ENCODE measurements at regions not wholly inside any gene's neighbourhood (a gene's known extent, or its start where the extent isn't known, plus 50 kb on each side); places are given as distances from the start of the nearest gene placed in this dataset.
A peak's percentile ranks its signal among the peaks of the same experiment; 100 is the strongest.

DNA sequence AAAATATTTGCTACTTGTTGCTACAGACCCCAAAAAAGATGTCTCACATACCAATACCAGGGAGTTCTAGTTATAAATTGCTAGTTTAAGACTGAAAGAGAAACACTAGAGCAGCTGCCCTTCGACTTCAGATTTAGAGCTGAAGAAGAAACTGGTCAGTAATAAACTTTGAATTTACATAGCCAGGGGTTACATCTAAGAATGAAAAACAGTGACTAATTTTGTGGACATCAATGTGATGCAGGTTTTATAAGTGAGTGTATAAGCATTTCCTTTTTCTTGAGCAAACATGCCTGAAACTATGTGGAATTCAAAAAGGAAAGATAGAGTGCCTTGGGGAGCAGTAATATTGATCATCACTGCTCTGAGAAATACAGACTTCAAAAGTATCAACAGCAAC, 724.9 kb upstream of the MIR17HG start:
- in situ Hi-C loops (cut with MboI) (no loop called here), intact Hi-C loops (cut with micrococcal nuclease) (no loop called here)
- 0% methylated on average over 1 of the region's 1 CpG for WGBS (ENCODE audit: insufficient coverage, low coverage, missing lambda C conversion rate)
- ATAC-seq (no peak), FAIRE-seq (no peak), DNase-seq (ENCODE audit: extremely low read depth in 1 of 4, low spot score in 3 of 4) (peak in 1 of 4 experiments; percentile 15)
- Histone ChIP-seq H3K9ac (ENCODE audit: insufficient read depth in 1 of 2, low read depth in 2 of 2, low read length in 2 of 2) (no peak overlapping the region), H3K4me1 (replicated peaks in 1 of 2; ENCODE audit: control insufficient read depth in 2 of 2, insufficient read depth in 2 of 2, low read length in 2 of 2) (no peaks in the 10 kb centered on the region), H3K9me3 (replicated peaks; ENCODE audit: control insufficient read depth, insufficient read depth, low read depth, low read length) (0 out of 2 replicates have a peak, but pooled peaks cover 2% of the 10 kb centered on the region), H3K27me3 (ENCODE audit: control insufficient read depth in 2 of 2, insufficient read depth in 2 of 2, low read length in 2 of 2) (no peaks in the 10 kb centered on the region), H4K20me1 (replicated peaks; ENCODE audit: control insufficient read depth, insufficient read depth, low read length) (no peaks in the 10 kb centered on the region), H3K9me1 (ENCODE audit: control insufficient read depth, insufficient read depth, low read length) (no peaks in the 10 kb centered on the region), H3K36me3 (ENCODE audit: control insufficient read depth, insufficient read depth, low read length) (no peaks in the 10 kb centered on the region), H3K4me2 (ENCODE audit: insufficient read depth, low read length) (no peak overlapping the region), H2AFZ (ENCODE audit: low read depth, low read length) (no peak overlapping the region), H3K4me3 (no peak overlapping the region), H3K27ac (ENCODE audit: extremely low read depth, low read depth, low read length) (no peak overlapping the region), H3K79me2 (ENCODE audit: control insufficient read depth, insufficient read depth, low read length) (no peaks in the 10 kb centered on the region)
- ChIA-PET CTCF (ENCODE audit: low intra/inter-chr PET ratio) (no interaction called here), POLR2A (interaction anchor here (0.5 to 0.7 kb wide), 2 partner anchors 64 to 430 kb away, joined by 3 read pairs; no protein-coding TSS in a partner anchor)
- BruUV-seq (replicated peaks): no TSS peak
- no peak for TF ChIP-seq RBM34 (IDR thresholded peaks at IDR 0.05; ENCODE audit: borderline replicate concordance, insufficient read depth, low read length)
- TF ChIP-seq SRSF3 (IDR thresholded peaks at IDR 0.05; ENCODE audit: insufficient read depth, low read length): no peak
- no peak for TF ChIP-seq EP300 (IDR thresholded peaks at IDR 0.05; ENCODE audit: low read length)
- no peak for TF ChIP-seq CHD4 (IDR thresholded peaks at IDR 0.05; ENCODE audit: insufficient read depth, insufficient replicate concordance, low read depth, low read length, poor library complexity, severe bottlenecking)
- TF ChIP-seq GTF2A2 (tag; IDR thresholded peaks at IDR 0.05): no peak
- no peak for TF ChIP-seq ZNF311 (CRISPR knock-in tag; IDR thresholded peaks at IDR 0.05)
- TF ChIP-seq, protein P1, sequence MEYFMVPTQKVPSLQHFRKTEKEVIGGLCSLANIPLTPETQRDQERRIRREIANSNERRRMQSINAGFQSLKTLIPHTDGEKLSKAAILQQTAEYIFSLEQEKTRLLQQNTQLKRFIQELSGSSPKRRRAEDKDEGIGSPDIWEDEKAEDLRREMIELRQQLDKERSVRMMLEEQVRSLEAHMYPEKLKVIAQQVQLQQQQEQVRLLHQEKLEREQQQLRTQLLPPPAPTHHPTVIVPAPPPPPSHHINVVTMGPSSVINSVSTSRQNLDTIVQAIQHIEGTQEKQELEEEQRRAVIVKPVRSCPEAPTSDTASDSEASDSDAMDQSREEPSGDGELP (CRISPR knock-in tag; IDR thresholded peaks at IDR 0.05; ENCODE audit: borderline replicate concordance): no peak
- TF ChIP-seq, protein P2, sequence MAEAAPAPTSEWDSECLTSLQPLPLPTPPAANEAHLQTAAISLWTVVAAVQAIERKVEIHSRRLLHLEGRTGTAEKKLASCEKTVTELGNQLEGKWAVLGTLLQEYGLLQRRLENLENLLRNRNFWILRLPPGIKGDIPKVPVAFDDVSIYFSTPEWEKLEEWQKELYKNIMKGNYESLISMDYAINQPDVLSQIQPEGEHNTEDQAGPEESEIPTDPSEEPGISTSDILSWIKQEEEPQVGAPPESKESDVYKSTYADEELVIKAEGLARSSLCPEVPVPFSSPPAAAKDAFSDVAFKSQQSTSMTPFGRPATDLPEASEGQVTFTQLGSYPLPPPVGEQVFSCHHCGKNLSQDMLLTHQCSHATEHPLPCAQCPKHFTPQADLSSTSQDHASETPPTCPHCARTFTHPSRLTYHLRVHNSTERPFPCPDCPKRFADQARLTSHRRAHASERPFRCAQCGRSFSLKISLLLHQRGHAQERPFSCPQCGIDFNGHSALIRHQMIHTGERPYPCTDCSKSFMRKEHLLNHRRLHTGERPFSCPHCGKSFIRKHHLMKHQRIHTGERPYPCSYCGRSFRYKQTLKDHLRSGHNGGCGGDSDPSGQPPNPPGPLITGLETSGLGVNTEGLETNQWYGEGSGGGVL (CRISPR knock-in tag; IDR thresholded peaks at IDR 0.05): no peak
- TF ChIP-seq, protein P3, sequence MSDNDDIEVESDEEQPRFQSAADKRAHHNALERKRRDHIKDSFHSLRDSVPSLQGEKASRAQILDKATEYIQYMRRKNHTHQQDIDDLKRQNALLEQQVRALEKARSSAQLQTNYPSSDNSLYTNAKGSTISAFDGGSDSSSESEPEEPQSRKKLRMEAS (CRISPR knock-in tag; IDR thresholded peaks at IDR 0.05): no peak
- TF ChIP-seq, protein P4, sequence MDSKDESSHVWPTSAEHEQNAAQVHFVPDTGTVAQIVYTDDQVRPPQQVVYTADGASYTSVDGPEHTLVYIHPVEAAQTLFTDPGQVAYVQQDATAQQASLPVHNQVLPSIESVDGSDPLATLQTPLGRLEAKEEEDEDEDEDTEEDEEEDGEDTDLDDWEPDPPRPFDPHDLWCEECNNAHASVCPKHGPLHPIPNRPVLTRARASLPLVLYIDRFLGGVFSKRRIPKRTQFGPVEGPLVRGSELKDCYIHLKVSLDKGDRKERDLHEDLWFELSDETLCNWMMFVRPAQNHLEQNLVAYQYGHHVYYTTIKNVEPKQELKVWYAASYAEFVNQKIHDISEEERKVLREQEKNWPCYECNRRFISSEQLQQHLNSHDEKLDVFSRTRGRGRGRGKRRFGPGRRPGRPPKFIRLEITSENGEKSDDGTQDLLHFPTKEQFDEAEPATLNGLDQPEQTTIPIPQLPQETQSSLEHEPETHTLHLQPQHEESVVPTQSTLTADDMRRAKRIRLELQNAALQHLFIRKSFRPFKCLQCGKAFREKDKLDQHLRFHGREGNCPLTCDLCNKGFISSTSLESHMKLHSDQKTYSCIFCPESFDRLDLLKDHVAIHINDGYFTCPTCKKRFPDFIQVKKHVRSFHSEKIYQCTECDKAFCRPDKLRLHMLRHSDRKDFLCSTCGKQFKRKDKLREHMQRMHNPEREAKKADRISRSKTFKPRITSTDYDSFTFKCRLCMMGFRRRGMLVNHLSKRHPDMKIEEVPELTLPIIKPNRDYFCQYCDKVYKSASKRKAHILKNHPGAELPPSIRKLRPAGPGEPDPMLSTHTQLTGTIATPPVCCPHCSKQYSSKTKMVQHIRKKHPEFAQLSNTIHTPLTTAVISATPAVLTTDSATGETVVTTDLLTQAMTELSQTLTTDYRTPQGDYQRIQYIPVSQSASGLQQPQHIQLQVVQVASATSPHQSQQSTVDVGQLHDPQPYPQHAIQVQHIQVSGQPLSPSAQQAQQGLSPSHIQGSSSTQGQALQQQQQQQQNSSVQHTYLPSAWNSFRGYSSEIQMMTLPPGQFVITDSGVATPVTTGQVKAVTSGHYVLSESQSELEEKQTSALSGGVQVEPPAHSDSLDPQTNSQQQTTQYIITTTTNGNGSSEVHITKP (IDR thresholded peaks at IDR 0.05; ENCODE audit: partially characterized antibody): no peak
- TF ChIP-seq FOXA1 (IDR thresholded peaks at IDR 0.05; ENCODE audit: borderline replicate concordance): no peak
- TF ChIP-seq, protein P5, sequence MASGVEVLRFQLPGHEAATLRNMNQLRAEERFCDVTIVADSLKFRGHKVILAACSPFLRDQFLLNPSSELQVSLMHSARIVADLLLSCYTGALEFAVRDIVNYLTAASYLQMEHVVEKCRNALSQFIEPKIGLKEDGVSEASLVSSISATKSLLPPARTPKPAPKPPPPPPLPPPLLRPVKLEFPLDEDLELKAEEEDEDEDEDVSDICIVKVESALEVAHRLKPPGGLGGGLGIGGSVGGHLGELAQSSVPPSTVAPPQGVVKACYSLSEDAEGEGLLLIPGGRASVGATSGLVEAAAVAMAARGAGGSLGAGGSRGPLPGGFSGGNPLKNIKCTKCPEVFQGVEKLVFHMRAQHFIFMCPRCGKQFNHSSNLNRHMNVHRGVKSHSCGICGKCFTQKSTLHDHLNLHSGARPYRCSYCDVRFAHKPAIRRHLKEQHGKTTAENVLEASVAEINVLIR (CRISPR knock-in tag; IDR thresholded peaks at IDR 0.05): no peak
- no peak for TF ChIP-seq ATF7 (IDR thresholded peaks at IDR 0.05)

Measured in K562 (cell line).